Liver (tissue), 8 donors: ENCODE measurements at regions not wholly inside any gene's neighbourhood (a gene's known extent, or its start where the extent isn't known, plus 50 kb on each side); places are given as distances from the start of the nearest gene placed in this dataset.

ENCODE experiments used
- DNase-seq: peaks from one replicate; pipeline ENCODE4 v3.0.0-alpha.2; 2017; ENCODE audit warnings: low spot score
- H3K27ac ChIP-seq, 2 donors: one replicate each; pipeline ENCODE4 v1.7.0; 2013; ENCODE audit warnings: inconsistent platforms in 2 of 2, low read length in 2 of 2, control low read depth in 1 of 2, low read depth in 1 of 2, mild to moderate bottlenecking in 1 of 2
- H3K27me3 ChIP-seq, 4 donors: one replicate each; pipeline versions ENCODE4 v1.6.1 to v1.7.0; 2013; ENCODE audit warnings: low read length in 3 of 4, inconsistent platforms in 1 of 4, mild to moderate bottlenecking in 1 of 4, moderate library complexity in 1 of 4; ENCODE audit not compliant: control insufficient read depth in 4 of 4, insufficient read depth in 4 of 4
- H3K36me3 ChIP-seq, 4 donors: one replicate each; pipeline versions ENCODE4 v1.6.1 to v1.7.0; 2013; ENCODE audit warnings: low read length in 3 of 4, mild to moderate bottlenecking in 3 of 4, low read depth in 1 of 4, moderate library complexity in 1 of 4; ENCODE audit not compliant: control insufficient read depth in 4 of 4, insufficient read depth in 3 of 4
- H3K4me1 ChIP-seq, 4 donors: one replicate each; pipeline versions ENCODE4 v1.6.1 to v1.7.0; 2013; ENCODE audit warnings: low read length in 3 of 4, mild to moderate bottlenecking in 3 of 4, moderate library complexity in 1 of 4; ENCODE audit not compliant: control insufficient read depth in 4 of 4, insufficient read depth in 4 of 4
- H3K4me3 ChIP-seq, 3 donors: one replicate each; pipeline versions ENCODE4 v1.6.1 to v1.7.0; 2013; ENCODE audit warnings: low read length in 3 of 3, control low read depth in 1 of 3, low read depth in 1 of 3, mild to moderate bottlenecking in 1 of 3
- H3K9ac ChIP-seq, 2 donors: one replicate each; pipeline ENCODE4 v1.7.0; 2013; ENCODE audit warnings: low read length in 2 of 2, mild to moderate bottlenecking in 2 of 2, moderate library complexity in 2 of 2, control low read depth in 1 of 2, low read depth in 1 of 2
- H3K9me3 ChIP-seq, 4 donors: one replicate each; pipeline versions ENCODE4 v1.6.1 to v1.7.0; 2013; ENCODE audit warnings: low read length in 3 of 4; ENCODE audit not compliant: control insufficient read depth in 4 of 4
- ATF3 ChIP-seq: IDR thresholded peaks from 2 replicates; pipeline ENCODE4 v1.6.1; 2016; ENCODE audit warnings: antibody characterized with exemption
- EGR1 ChIP-seq, 2 donors: IDR thresholded peaks; 2 replicates each; pipeline ENCODE4 v1.6.1; 2016 to 2018; ENCODE audit warnings: antibody characterized with exemption in 2 of 2, low read depth in 2 of 2
- FOXA1 ChIP-seq: IDR thresholded peaks from 2 replicates; pipeline ENCODE4 v1.6.1; 2016; ENCODE audit warnings: antibody characterized with exemption
- FOXA2 ChIP-seq: IDR thresholded peaks from 2 replicates; pipeline ENCODE4 v1.6.1; 2016; ENCODE audit warnings: antibody characterized with exemption
- GABPA ChIP-seq, 2 donors: IDR thresholded peaks in 1 of 2; conservative IDR thresholded peaks in 1 of 2; 2 replicates each; pipeline ENCODE4 v1.6.1; 2016; ENCODE audit warnings: antibody characterized with exemption in 2 of 2, mild to moderate bottlenecking in 1 of 2, moderate library complexity in 1 of 2
- HNF4A ChIP-seq, 2 donors: conservative IDR thresholded peaks; 2 replicates each; pipeline ENCODE4 v1.6.1; 2016; ENCODE audit warnings: antibody characterized with exemption in 2 of 2, mild to moderate bottlenecking in 2 of 2
- HNF4G ChIP-seq: IDR thresholded peaks from 2 replicates; pipeline ENCODE4 v1.6.1; 2016; ENCODE audit warnings: antibody characterized with exemption
- JUND ChIP-seq, 2 donors: IDR thresholded peaks; 2 replicates each; pipeline ENCODE4 v1.6.1; 2016; ENCODE audit warnings: antibody characterized with exemption in 2 of 2
- MAX ChIP-seq: IDR thresholded peaks from 2 replicates; pipeline ENCODE4 v1.6.1; 2016; ENCODE audit warnings: antibody characterized with exemption
- NR2F2 ChIP-seq: IDR thresholded peaks from 2 replicates; pipeline ENCODE4 v1.6.1; 2016; ENCODE audit warnings: antibody characterized with exemption
- RAD21 ChIP-seq, 2 donors: IDR thresholded peaks; 2 replicates each; pipeline ENCODE4 v1.6.1; 2016; ENCODE audit warnings: antibody characterized with exemption in 2 of 2, mild to moderate bottlenecking in 2 of 2
- RXRA ChIP-seq, 2 donors: IDR thresholded peaks; 2 replicates each; pipeline ENCODE4 v1.6.1; 2017 to 2018; ENCODE audit warnings: antibody characterized with exemption in 2 of 2, mild to moderate bottlenecking in 1 of 2
- TAF1 ChIP-seq: conservative IDR thresholded peaks from 2 replicates; pipeline ENCODE4 v1.6.1; 2016; ENCODE audit warnings: antibody characterized with exemption, mild to moderate bottlenecking
- WGBS: extraction: QIAGEN DNeasy Blood & Tissue Kit; methylation state at CpG from one replicate; pipeline ENCODE4 v1.1.7; 2013; 5-methylcytosine and 5-hydroxymethylcytosine counted together
- TF ChIP-seq, protein P1 (sequence below): fragments of 150-350 bp; IDR thresholded peaks from 2 replicates; pipeline ENCODE4 v1.5.1; 2017; ENCODE audit warnings: improper control_type of control experiment, low read depth, low read length; ENCODE audit not compliant: missing input control
- TF ChIP-seq, protein P2 (sequence below): IDR thresholded peaks from 2 replicates; pipeline ENCODE4 v1.6.1; 2016; ENCODE audit warnings: antibody characterized with exemption
- donor health status: healthy.
- donor health status: healthy.
- donor health status: healthy.
- donor health status: healthy.
- donor health status: healthy.

- H3K4me1 ChIP-seq, result peaks cover 0 to 6% (median 0%) of the 10 kb centered on the region in 4 donors
- TF ChIP-seq MAX, result no peak
- TF ChIP-seq EGR1 (IDR thresholded peaks at IDR 0.05; ENCODE audit: low read depth in 2 of 2), result no peak
- no peak for TF ChIP-seq HNF4G
- no peak for TF ChIP-seq RAD21 (IDR thresholded peaks at IDR 0.05)
- TF ChIP-seq JUND (IDR thresholded peaks at IDR 0.05), result no peak
- TF ChIP-seq FOXA2, result no peak
- TF ChIP-seq TAF1, result no peak
- TF ChIP-seq HNF4A (conservative IDR thresholded peaks at IDR 0.05), result no peak
- no peak for TF ChIP-seq FOXA1
- TF ChIP-seq, protein P1, sequence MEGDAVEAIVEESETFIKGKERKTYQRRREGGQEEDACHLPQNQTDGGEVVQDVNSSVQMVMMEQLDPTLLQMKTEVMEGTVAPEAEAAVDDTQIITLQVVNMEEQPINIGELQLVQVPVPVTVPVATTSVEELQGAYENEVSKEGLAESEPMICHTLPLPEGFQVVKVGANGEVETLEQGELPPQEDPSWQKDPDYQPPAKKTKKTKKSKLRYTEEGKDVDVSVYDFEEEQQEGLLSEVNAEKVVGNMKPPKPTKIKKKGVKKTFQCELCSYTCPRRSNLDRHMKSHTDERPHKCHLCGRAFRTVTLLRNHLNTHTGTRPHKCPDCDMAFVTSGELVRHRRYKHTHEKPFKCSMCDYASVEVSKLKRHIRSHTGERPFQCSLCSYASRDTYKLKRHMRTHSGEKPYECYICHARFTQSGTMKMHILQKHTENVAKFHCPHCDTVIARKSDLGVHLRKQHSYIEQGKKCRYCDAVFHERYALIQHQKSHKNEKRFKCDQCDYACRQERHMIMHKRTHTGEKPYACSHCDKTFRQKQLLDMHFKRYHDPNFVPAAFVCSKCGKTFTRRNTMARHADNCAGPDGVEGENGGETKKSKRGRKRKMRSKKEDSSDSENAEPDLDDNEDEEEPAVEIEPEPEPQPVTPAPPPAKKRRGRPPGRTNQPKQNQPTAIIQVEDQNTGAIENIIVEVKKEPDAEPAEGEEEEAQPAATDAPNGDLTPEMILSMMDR, result no peak
- H3K9me3 ChIP-seq, result no peaks in the 10 kb centered on the region
- no peak for DNase-seq
- no peaks in the 10 kb centered on the region for H3K27me3 ChIP-seq
- H3K4me3 ChIP-seq, result no peak overlapping the region
- H3K36me3 ChIP-seq, result no peaks in the 10 kb centered on the region
- no peak overlapping the region for H3K9ac ChIP-seq
- H3K27ac ChIP-seq, result no peak overlapping the region
- WGBS, result 92% methylated on average over 4 of the region's 4 CpGs
These were observed 124.5 kb upstream of the USP24 start for GRCh38 chr1:55339681-55340080.

DNA sequence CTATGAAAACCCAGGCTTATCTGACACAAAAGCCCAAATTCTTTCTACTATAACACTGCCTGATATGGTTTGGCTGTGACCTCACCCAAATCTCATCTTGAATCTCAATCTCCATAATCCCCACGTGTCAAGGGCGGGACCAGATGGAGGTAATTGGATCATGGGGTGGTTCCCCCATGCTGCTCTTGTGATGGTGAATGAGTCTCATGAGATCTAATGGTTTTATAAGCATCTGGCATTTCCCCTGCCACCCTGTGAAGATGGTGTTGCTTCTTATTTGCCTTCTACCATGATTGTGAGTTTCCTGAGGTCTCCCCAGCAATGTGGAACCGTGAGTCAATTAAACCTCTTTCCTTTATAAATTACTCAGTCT is 123.3 kb upstream of the USP24 start:
- H3K36me3 ChIP-seq, result no peaks in the 10 kb centered on the region
- 77% methylated on average over 3 of the region's 3 CpGs for WGBS
- H3K9me3 ChIP-seq, result no peaks in the 10 kb centered on the region
- no peak overlapping the region for H3K4me3 ChIP-seq
- DNase-seq, result no peak
- no peak for TF ChIP-seq GABPA (IDR thresholded peaks at IDR 0.05 in 1 of 2, conservative IDR thresholded peaks at IDR 0.05 in 1 of 2)
- TF ChIP-seq, protein P2, sequence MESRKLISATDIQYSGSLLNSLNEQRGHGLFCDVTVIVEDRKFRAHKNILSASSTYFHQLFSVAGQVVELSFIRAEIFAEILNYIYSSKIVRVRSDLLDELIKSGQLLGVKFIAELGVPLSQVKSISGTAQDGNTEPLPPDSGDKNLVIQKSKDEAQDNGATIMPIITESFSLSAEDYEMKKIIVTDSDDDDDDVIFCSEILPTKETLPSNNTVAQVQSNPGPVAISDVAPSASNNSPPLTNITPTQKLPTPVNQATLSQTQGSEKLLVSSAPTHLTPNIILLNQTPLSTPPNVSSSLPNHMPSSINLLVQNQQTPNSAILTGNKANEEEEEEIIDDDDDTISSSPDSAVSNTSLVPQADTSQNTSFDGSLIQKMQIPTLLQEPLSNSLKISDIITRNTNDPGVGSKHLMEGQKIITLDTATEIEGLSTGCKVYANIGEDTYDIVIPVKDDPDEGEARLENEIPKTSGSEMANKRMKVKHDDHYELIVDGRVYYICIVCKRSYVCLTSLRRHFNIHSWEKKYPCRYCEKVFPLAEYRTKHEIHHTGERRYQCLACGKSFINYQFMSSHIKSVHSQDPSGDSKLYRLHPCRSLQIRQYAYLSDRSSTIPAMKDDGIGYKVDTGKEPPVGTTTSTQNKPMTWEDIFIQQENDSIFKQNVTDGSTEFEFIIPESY, result no peak
- TF ChIP-seq JUND (IDR thresholded peaks at IDR 0.05), result no peak
- TF ChIP-seq EGR1 (IDR thresholded peaks at IDR 0.05; ENCODE audit: low read depth in 2 of 2), result no peak
- TF ChIP-seq HNF4G, result no peak
- TF ChIP-seq HNF4A (conservative IDR thresholded peaks at IDR 0.05), result no peak
- no peak for TF ChIP-seq FOXA2
- no peak for TF ChIP-seq NR2F2
- TF ChIP-seq TAF1, result no peak
- TF ChIP-seq ATF3, result no peak
- TF ChIP-seq RXRA (IDR thresholded peaks at IDR 0.05), result no peak
- H3K9ac ChIP-seq, result no peak overlapping the region
- H3K27ac ChIP-seq, result no peak overlapping the region
- no peaks in the 10 kb centered on the region for H3K27me3 ChIP-seq
- no peaks in the 10 kb centered on the region for H3K4me1 ChIP-seq
